ENCODE measurements at regions not wholly inside any gene's neighbourhood (a gene's known extent, or its start where the extent isn't known, plus 50 kb on each side); places are given as distances from the start of the nearest gene placed in this dataset.

DNA sequence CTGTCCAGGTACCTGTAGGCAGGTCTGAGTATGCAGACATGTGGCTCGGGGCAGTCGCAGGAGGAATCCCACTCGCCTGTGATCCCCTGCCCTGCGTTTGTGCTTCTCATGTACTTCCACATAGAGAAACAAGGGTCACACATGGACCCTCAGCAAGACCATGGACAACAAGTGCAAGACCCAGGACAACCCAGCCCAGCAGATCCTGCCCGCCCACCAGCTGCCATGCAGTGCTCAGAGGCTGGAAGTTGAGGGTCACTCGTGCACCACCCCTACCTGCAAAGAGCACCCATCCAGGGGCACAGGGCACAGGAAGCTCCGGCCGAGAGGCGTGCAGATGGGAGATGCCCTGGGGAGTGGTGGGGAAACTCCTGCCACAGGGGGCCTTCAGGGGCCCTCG, 67.5 kb upstream of the C14orf180 start:
- TF ChIP-seq, protein P1, sequence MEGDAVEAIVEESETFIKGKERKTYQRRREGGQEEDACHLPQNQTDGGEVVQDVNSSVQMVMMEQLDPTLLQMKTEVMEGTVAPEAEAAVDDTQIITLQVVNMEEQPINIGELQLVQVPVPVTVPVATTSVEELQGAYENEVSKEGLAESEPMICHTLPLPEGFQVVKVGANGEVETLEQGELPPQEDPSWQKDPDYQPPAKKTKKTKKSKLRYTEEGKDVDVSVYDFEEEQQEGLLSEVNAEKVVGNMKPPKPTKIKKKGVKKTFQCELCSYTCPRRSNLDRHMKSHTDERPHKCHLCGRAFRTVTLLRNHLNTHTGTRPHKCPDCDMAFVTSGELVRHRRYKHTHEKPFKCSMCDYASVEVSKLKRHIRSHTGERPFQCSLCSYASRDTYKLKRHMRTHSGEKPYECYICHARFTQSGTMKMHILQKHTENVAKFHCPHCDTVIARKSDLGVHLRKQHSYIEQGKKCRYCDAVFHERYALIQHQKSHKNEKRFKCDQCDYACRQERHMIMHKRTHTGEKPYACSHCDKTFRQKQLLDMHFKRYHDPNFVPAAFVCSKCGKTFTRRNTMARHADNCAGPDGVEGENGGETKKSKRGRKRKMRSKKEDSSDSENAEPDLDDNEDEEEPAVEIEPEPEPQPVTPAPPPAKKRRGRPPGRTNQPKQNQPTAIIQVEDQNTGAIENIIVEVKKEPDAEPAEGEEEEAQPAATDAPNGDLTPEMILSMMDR (IDR thresholded peaks at IDR 0.05; ENCODE audit: extremely low read depth, missing control alignments) = no peak

DNA sequence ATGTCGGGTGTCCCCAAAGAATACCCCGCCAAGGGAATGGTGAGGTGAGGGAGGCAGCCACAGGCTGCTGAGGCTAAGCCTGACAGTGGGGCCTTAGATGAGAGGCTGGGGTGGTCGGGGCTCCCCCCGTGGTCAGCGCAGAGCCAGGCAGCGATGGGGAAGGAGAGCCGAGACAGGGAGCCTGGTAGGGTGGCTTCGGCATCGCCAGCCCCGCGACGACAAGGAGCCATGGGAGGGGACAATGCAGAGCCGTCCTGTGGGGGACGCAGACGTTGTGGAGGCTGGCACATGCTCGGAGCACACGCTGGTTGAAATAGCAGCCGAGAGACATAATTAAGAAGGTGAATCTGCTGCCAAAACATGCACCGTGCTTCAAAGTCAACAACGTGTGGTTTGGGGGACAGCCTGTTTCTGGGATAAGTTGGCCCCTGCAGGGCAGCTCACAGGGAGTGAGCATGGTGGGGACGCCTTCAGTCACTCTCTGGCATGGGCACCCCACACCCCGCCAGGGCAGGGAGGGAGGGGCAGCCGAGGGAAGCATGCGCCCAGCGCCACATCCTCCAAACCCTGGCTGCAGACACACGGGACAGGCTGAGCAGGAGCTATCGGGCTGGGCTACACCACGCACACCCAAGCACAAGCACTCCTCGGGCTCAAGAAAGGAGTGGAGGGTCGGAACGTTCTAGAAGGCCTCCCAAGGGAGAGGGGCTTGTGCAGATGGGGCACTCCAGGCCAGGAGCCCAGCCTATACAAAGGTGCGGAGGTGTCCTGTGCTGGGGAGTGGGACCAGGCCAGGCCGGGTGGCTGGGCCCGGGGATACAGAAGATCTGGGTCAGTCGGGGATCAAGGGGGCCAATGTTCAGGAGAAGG, 66.6 kb upstream of the C14orf180 start:
- TF ChIP-seq, protein P1 (IDR thresholded peaks at IDR 0.05; ENCODE audit: extremely low read depth, missing control alignments) = no peak
- no peak for DNase-seq (ENCODE audit: low spot score)

More for the DNA sequence above, 67.5 kb upstream of the C14orf180 start:
- DNase-seq (ENCODE audit: low spot score) = no peak

GRCh38 chr14:104513641-104514046, 65.9 kb upstream of the C14orf180 start:
- TF ChIP-seq, protein P1 (IDR thresholded peaks at IDR 0.05; ENCODE audit: extremely low read depth, missing control alignments) = no peak
- DNase-seq (ENCODE audit: low spot score) = no peak

DNA sequence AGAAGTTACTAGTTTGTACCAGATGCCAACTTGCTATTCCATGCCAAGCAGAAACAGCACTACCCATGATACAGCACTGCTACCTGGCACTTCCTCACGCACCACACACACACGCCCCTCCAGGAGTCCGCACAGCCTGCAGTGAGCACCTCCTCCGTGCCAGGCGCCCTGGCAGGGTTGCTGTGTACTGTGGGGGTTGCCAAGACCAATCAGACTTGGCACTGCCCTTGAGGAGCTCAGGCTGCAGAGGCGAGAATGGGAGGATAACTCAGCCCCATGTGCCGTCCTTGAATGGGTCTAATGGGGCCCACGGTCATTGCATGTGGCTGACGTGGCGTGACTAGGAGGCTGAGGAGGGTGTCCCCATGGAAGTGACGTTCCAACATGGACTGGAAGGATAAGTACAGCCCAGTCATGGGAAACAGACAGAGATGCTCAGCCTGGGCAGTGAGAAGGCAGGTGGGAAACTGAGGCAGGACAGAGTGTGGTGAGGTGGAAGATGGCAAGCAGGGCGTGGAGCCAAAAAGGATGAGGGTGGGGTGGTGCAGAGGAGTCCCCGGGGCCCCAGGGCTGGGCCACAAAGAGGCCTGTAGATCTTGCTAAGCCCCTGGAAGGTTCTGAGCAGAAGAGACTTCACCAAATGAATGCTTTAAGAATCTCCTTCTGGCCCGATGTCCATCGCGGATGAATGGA, 65.3 kb upstream of the C14orf180 start:
- TF ChIP-seq, protein P1 (IDR thresholded peaks at IDR 0.05; ENCODE audit: extremely low read depth, missing control alignments) = no peak
- DNase-seq (ENCODE audit: low spot score) = no peak

DNA sequence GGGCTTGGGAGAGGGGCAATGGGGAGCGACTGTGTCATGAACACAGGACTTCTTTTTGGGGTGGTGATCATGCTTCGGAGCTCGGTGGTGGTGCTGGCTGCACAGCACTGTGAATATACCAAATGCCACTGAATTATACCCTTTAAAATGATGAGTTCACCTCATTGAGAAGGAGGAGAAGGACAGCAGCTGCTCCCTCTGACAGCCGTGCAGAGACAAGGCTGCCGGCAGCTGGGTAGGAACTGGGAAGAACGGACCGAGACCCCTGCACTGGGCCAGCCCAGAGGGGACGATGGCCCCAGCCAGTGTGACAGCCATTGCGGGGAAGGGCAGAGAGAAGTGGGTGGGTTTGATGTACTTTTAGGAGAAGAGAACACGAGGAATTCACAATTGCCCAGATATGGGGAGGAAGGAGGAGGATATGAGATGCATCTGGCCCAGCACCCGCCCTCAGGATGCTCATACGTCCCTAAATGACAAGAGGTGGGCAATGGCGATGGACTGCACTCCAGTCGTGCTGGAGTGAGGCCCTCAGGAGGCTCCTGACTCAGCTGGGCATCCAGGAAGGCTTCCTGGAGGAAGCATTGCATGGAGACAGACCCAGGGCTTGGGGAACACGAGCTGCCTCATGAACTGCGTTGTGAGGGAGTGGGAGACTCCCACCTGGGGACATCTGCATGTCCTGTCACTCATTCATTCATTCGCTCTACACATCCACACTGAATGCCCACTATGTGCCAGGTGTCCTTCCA, 64.3 kb upstream of the C14orf180 start:
- TF ChIP-seq, protein P1 (IDR thresholded peaks at IDR 0.05; ENCODE audit: extremely low read depth, missing control alignments) = no peak
- no peak for DNase-seq (ENCODE audit: low spot score)

GRCh38 chr14:104515811-104516780, 63.5 kb upstream of the C14orf180 start:
- no peak for DNase-seq (ENCODE audit: low spot score)

More at GRCh38 chr14:104515811-104516780, 63.5 kb upstream of the C14orf180 start:
- TF ChIP-seq, protein P1 (IDR thresholded peaks at IDR 0.05; ENCODE audit: extremely low read depth, missing control alignments) = no peak

Measured in GM20000 (cell line).